ENCODE measurements at regions not wholly inside any gene's neighbourhood (a gene's known extent, or its start where the extent isn't known, plus 50 kb on each side); places are given as distances from the start of the nearest gene placed in this dataset.

DNA sequence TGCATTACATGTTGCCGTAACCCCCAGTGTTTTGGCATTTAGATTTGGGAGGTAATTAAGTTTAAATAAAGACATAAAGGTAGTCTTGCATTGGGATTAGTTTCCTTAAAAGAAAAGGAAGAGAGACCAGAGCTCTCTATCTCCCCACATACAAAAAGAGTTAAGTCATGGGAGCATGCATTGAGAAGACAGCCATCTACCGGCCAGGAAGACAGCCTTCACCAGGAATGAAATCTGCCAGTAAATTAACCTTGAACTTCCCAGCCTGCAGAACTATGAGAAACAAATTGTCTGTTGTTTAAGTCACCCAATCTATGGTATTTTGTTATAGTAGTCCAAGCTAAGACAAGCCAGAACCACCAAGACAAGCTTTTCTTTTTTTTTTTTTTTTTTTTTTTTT lies 567.0 kb upstream of the CDH18 start:
- TF ChIP-seq CTCF (IDR thresholded peaks at IDR 0.05; ENCODE audit: insufficient read depth, low read depth, low read length) (no peak), EZH2 (IDR thresholded peaks at IDR 0.05; ENCODE audit: insufficient read depth, low read length) (no peak)
